Umbilical cord (tissue), 1 donor: ENCODE measurements at regions not wholly inside any gene's neighbourhood (a gene's known extent, or its start where the extent isn't known, plus 50 kb on each side); places are given as distances from the start of the nearest gene placed in this dataset.
"Not testable (repeated sequence)": the region's sequence is repeated elsewhere in the genome, so short reads cannot be mapped to it uniquely, and the experiment has no call there.

ENCODE experiments used
- DNase-seq: peaks from one replicate; pipeline ENCODE4 v3.0.0-alpha.2; 2015; ENCODE audit warnings: low spot score

DNA sequence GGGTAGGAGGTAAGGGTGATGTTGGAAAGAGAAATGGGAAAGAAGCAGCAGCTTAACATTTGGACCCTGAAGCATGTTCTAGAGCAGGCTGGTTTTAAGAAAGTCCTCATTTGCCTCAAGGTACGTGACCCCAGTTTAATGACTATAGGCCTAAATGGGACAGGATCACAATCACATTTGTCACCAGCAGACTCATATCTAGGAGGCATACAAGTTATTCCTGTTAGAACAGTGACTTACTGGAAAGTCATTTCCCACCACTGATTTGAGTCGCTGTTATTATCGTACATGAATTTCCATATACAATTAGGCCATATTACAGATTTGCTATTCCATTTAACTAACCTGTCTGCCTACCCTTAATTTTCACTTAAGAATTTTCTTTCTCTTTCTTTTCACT lies 326.1 kb downstream of the DAD1 start:
- DNase-seq, result no peak

DNA sequence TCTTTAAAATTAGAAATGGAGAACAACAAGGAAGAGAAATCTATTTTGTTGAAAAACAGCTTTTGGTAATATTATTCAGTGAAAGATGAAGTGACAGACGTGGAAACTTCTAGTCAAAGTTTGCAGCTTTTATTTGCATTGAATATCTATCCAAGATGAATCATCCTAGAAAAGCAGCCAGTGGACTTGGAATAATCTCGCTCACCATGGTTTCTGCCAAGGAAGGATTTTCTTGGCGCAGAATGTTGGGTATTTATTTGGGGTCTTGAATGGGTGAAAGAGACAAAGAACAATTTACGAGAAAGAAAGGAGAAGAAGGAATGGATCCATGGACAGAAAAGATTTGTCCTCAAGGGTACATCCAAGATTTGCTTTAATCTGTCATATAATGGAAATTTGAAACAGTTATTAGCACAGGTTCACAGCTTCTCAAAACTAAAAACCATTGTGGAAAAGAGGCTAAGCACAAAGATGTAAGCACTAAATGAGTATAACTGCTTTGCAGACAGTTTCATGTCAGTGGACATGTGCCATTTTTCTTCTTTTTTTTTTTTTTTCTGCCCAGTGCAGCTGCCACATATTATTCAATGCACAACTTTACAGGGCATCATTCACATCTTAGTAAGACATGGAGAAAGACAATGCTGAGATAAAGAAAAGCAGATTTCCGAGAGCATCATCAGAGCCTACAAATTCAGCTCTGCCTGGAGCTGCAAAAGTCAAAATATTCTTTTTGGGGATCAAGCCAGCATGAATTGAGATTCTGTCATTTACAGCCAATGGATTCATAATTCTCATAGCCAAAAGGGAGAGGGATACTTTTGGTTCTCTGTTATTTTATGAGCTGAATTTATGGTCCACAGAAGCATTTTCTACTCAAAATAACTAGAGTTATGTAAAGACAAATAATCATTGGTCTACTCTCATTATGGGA lies 333.7 kb downstream of the DAD1 start:
- DNase-seq, result peak; percentile 46

DNA sequence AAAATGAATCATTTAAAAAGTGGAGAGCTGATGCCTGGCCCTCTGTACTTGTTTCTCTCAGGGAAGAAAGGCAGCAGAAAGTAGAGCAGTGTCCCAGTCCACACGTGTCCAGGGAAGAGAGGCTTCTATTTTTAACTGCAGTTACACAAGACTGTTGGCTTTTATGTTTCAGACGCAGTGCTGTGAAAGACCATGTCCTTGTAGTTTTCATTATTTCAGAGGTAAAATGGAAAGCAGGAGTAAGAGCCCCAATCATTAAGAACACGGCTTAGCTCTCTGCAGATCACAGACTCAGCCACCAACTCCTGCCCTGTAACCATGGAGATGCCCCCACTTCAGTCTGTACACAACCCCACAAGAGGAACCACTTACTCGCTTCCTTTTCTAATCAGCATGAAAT lies 336.3 kb downstream of the DAD1 start:
- DNase-seq, result peak; percentile 62

DNA sequence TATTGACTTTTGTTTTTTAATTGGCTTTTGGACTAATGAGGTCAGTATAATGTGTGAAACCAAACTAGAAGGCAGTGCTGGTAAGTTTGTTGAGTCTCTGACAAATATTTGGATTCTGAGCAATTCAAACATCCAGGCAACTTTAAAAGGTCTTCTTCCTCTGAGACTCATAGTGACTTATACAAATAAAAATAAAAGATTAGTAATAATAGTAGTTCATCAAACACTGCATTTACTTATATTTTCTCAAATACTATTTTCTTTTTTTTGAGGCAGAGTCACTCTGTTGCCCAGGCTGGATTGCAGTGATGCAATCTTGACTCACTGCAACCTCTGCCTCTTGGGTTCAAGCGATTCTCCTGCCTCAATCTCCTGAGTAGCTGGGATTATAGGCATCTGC lies 337.9 kb downstream of the DAD1 start:
- DNase-seq, result no peak

DNA sequence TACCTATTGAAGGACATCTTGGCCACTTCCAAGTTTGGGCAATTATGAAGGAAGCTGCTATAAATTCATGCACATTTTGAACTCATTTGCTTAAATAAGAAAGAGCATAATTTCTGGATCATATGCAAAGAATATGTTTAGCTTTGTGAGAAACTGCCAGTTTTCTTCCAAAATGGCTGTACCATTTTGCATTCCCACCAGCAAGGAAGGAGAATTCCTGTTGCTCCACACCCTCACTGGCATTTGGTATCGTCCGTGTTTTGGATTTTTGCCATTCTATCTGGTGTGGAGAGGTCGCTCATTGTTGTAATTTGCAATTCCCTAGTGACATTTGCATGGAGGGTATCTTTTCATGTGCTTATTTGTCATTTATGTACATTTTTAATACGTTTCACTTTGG lies 339.3 kb downstream of the DAD1 start:
- no peak for DNase-seq

DNA sequence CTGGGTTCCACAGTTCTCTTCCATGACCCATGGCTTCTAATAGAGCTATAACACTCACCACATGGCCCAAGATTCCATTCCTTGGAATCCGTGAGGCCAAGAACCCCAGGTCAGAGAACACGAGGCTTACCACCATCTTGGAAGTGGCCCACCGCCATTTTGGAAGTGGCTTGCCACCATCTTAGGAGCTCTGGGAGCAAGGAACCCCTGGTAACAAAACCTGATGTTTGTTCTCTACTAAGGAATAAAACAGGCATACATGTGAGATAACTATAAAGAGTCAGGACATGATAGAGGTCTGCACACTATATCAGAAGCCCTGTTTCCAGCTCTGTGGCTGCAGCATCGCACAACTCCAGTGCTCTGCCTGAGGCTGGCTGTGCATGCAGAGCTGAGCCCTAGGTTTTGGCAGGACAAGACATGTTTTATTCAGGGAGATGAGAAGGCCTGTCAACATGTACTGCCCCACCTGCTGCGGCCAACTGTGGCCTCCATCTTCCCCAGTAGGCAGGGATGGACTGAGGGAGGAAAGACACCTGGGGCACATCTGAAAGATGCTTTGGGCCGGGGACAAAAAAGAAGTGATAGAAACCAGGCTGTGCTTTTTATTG lies 344.9 kb downstream of the DAD1 start:
- DNase-seq, result no peak

DNA sequence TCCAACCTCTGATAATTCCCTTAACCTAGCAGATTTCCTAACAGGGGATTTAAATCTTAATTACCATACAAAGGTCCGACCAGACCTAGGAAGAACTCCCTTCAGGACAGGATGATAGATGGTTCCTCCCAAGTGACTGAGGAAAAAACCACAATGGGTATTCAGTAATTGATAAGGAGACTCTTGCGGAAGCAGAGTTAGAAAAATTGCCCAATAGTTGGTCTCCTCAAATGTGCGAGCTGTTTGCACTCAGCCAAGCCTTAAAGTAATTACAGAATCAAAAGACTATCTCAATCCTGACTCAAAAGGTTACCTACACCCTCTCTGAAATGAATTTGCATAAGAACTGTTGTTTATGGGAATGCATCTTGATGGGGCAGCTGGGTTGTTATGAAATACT lies 350.7 kb downstream of the DAD1 start:
- not testable (repeated sequence) for DNase-seq

DNA sequence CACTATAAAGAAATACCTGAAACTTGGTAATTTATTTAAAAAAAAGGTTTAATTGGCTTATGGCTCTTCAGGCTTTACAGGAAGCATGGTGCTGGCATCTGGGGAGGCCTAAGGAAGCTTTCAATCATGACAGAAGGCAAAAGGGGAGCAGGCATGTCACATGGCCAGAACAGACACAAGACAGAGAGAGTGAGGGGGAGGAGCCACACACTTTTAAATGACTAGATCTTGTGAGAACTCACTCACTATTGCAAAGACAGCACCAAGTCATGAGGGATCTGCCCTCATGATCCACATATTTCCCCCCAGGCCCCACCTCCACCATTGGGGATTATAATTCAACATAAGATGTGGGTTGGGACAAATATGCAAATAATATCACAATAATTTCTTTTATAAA lies 355.6 kb downstream of the DAD1 start:
- no peak for DNase-seq

DNA sequence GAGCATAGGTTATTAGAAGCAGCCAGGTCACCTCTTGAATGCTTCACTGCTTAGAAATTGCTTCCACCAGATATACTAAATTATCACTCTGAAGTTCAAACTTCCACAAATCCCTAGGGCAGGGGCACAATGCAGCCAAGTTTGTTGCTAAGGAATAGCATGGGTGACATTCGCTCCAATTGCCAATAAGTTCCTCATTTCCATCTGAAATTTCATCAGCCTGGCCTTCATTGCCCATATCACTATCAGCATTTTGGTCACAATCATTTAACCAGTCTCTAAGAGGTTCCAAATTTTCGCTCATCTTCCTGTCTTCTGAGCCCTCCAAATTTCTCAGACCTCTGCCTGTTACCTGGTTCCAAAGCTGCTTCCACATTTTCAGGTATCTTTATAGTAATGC lies 356.1 kb downstream of the DAD1 start:
- DNase-seq, result no peak

DNA sequence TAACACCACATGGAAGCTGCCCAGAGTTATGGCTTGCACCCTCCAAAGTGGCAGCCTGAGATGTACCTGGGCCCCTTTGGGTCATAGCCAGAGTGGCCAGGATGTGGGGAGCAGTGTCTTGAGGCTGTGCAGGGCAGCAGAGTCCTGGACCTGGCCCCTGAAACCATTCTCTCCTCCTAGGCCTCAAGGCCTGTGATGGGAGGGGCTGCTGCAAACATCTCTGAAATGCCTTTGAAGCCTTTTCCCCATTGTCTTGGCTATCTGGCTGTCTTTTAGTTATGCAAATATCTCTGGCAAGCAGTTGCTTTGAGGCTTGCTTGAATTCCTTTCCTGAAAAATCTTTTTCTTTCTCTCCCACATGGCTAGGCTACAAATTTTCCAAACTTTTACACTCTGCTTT lies 356.5 kb downstream of the DAD1 start:
- no peak for DNase-seq

DNA sequence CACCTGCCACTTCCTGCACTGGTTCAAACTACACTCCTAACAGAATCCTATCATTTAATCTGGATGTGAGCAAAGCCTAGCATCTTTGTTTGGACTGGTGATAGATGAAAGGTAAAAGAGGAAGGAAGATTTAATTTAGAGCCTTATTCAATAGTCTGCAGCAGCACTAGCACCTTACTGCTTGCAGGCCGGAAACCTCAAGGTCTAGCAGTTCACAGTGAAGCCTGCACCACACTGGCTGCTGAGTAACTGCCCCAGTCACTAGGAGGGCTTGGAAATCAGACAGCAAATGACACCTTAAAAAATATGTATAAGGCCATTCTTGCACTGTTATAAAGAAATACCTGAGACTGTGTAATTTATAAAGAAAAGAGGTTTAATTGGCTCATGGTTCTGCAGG lies 358.0 kb downstream of the DAD1 start:
- DNase-seq, result no peak

DNA sequence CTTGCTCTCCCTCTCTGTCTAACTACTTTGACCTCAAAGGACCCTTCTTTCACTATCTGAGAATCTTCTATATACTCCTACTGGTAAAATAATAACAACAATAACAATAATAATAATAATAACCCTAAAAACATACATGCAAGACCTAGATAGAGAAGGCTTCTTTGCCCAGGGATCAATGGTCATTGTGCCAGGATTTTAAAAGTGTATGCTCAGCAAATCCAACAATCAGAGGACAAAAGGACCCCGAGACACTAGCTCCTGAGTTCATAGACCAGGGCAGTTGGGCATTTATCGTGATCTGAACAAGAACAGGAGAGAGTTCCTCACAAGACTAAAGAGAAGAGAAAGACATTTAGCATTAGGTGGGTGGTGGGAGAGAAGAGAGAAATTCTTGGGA lies 358.5 kb downstream of the DAD1 start:
- DNase-seq, result no peak

DNA sequence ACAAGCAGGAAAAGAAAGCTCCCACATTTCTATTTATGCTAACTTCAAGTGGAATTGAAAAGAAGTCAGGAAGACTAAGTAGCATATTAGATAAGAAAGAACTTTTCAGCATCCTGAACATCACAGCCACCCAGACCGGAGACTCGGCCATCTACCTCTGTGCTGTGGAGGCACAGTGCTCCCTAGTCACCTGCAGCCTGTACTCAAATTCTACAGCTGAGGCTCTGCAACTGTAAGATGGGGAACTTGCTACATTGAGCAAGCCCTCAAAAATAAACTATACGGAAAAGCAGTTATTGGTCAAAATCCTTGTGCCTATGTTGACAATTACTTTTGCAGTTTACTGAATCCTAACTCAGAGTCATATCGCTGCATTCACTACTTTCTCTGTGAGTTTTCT lies 361.9 kb downstream of the DAD1 start:
- DNase-seq, result no peak

DNA sequence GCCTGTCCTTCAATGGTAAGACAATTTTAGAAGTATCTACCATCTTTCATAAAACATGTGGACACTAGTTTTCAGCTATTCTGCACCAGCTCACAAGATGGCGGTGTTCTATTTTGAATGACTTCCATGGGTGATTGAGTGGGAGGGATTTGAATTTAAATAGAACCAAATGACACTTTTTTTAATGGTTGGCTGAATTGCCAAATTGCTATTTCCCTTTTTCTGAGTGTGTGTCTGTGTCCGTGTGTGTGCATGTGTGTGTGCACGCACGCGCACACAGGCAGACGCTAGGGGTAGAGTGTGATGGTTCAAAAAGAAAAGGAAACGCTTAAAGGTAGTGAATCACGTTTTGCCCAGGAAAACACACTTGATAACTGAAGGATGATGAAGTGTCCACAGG lies 362.6 kb downstream of the DAD1 start:
- no peak for DNase-seq

DNA sequence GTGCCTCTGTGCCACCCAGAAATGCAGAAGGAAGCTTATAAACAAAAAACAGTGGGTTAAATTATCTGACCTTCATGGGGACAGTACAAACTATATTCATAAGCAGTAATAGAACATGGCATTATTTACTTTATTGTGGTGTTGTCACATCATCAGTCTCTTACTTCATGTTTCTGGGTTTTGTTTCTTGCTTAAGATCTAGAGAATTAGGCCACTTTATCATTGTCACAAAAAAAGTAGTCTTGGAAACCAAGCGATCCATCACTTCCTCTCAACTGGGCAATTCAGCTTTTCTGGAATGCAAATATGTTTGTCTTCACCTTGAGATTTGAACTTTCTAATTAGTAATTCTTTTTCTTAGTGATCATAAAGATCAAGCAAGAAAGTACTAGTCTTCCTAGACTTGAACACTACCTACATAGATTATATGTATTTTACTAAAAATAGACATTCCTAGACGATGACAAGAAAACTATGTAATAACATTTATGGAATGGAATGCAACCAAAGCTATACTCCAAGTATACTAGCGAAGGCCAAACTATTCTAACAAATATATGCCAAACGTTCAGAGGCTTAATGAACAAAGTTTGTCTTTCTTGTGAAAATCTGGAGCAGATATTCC lies 363.4 kb downstream of the DAD1 start:
- peak; percentile 61 for DNase-seq

DNA sequence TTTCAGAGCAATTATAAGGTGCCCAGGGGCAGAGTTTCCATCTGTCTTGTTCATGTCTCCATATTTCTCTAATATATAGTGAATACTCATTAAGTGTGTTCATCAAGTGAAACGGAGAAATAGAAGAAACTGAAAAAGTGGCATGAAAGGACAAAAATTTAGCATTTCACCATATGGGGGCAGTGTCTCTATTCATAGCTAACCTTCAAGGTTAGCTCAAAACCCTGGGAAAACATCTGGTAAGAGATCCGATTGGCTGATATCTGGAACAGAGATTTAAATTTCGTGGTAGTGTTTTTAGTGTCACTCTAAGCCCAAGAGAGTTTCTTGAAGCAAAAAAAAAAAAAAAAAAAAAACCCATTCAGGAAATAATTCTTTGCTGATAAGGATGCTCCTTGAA lies 367.5 kb downstream of the DAD1 start:
- DNase-seq, result peak; percentile 40

DNA sequence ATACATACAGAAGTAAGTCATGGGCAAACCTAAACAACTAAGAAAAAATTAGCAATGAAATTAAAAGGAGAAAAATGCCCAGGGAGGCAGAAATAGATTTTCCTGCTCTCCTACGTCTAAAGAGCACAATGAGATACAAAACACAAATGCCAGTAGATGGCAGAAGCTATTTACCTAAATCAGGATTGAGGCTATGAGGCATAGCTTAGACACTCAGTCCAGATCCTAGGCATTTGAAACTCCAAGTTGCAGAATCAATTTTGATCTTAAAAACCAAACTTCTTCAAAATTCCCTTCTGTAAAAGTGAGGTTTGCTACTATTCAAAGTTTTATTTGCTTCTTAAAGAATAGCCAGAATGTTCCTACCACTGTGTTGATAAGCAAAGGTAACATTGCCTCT lies 368.6 kb downstream of the DAD1 start:
- peak; percentile 48 for DNase-seq

DNA sequence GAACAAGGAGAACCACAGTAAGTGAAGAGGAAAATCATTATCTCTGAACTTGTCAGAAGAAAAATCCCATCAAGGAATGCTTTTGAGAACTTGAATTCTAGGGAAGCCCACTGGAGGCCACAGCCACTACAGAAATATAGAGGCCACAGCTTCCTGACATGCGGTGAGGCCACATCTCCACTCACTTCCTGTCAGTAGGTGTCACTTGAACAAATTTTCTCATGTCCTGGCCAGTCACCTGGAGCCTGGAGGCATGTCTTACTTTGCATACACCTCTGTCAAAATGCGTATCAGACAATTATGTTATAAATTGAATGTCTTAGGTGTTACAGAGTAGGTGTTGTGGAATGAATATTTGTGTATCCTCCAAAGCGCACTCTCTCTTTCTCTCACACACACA lies 370.3 kb downstream of the DAD1 start:
- DNase-seq, result no peak

DNA sequence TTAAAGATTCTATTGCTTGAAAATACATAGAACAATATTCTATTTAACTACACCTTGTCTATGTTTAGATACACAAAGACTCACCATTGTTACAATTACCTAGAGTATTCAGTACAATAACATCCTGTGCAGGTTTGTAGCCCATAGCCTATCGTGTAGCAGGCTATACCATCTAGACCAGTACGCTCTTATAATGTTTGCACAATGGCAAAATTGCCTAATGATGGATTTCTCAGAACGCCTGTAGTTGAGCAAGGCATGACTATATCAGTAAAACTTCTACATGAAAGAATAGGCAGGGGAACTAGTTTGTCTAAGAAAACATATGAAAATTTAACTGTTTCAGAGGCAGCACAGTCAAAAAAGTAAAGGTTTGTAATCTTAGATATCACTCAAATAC lies 375.9 kb downstream of the DAD1 start:
- no peak for DNase-seq

DNA sequence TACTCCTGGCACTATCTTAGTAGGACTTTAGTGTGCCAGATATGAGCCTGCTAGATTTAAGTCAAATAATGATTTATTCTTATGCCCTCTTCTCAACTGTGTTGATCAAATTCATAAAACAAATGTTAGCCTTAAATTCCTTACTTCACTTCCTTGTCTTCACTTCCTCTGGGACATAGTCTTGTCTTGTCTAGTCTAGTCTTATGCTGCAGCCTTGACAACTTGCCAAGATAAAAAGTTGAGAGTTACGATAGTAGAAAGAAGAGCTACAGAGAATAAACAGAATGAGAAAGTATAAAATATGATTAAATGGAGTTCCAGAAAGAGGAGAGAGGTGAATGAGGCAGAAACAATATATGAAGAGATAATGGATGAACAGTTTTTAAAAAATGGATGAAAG lies 378.1 kb downstream of the DAD1 start:
- peak; percentile 8 for DNase-seq

DNA sequence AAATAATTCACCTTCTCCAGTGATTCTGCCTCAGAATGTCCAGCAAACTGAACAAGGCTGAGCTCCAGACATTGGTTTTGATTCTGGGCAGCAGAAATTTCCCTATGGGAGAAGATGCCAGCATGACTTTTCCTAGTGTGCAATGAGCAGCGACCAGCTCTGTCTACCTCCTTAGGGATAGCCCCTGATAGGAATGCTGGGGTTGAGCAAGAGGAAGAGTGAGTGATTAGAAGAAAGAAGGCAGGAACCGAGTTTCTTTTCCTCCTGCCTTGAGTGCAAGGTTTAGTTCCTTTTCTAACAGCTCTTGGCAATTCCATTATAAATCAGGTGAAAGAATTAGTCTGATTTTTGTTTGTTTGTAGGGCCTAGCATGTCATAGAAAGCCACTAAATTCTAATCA lies 379.0 kb downstream of the DAD1 start:
- no peak for DNase-seq

DNA sequence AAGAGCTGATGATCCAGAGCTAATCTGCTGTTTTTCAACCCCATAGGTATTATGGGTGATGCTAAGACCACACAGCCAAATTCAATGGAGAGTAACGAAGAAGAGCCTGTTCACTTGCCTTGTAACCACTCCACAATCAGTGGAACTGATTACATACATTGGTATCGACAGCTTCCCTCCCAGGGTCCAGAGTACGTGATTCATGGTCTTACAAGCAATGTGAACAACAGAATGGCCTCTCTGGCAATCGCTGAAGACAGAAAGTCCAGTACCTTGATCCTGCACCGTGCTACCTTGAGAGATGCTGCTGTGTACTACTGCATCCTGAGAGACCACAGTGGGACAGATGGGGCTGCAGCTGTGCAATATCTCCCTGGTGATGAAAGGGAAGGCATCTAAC lies 386.0 kb downstream of the DAD1 start:
- DNase-seq, result no peak

DNA sequence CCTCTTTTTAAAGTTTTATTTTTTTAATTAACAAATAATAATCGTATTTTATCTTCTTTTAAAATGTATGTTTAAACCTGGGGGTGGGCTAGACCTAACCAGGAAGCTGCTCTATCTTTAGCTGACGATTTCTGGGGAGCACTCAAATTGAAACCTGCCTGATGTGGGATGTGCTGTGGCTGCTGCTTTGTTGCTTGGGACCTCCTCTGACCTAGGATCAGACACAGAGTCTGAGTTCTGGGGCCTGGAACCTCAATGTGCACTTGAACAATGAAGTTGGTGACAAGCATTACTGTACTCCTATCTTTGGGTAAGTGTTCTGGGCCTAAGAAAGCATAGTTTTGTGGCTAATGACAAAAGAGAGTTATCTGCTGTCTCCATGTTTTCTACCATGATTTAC lies 386.7 kb downstream of the DAD1 start:
- no peak for DNase-seq
